Motor neuron (in vitro differentiated cells): ENCODE measurements at regions not wholly inside any gene's neighbourhood (a gene's known extent, or its start where the extent isn't known, plus 50 kb on each side); places are given as distances from the start of the nearest gene placed in this dataset.
A peak's percentile ranks its signal among the peaks of the same experiment; 100 is the strongest.
"Not testable (repeated sequence)": the region's sequence is repeated elsewhere in the genome, so short reads cannot be mapped to it uniquely, and the experiment has no call there.

Experiments used
- ATAC-seq, 8 experiments: fragments of 200-7000 bp; cut with Tn5 transposase; replicated peaks in 6 of 8; 2 replicates each; pipeline ENCODE4 v1.8.0; 2021; ENCODE audit warnings: mild to moderate bottlenecking in 8 of 8, moderate library complexity in 8 of 8
- H3K27ac ChIP-seq, 2 donors: fragments of 250-450 bp; sonication (Bioruptor Pico); 2 replicates each; pipeline ENCODE4 v1.9.0; 2021; ENCODE audit warnings: antibody characterized with exemption in 2 of 2, mild to moderate bottlenecking in 2 of 2, moderate library complexity in 1 of 2
- H3K4me1 ChIP-seq, 2 donors: fragments of 250-450 bp; sonication (Bioruptor Pico); replicated peaks in 1 of 2; 2 replicates each; pipeline ENCODE4 v1.6.1; 2021; ENCODE audit warnings: antibody characterized with exemption in 2 of 2, mild to moderate bottlenecking in 2 of 2, moderate library complexity in 1 of 2
- H3K4me3 ChIP-seq, 5 donors: fragments of 250-450 bp; sonication (Bioruptor Pico); 2 replicates each; pipeline ENCODE4 v1.9.0; 2021; ENCODE audit warnings: antibody characterized with exemption in 5 of 5, mild to moderate bottlenecking in 5 of 5, moderate library complexity in 4 of 5
- WGBS, 10 experiments: fragments of 450-650 bp; shearing (Covaris generic); methylation state at CpG; one replicate each; pipeline ENCODE4 v1.0.0; 2022; 5-methylcytosine and 5-hydroxymethylcytosine counted together
- in situ Hi-C, 9 experiments: fragments of 400-800 bp; cut with MboI; loops; one replicate each; pipeline ENCODE4 v1.15.0; 2021; ENCODE audit warnings: low sequenced_read_pairs in 9 of 9, low pct_unique_long_range_greater_than_20kb in 2 of 9; ENCODE audit not compliant: unreplicated experiment in 9 of 9

- 0 to 71% (median 28%) methylated on average over 1 of the region's 1 CpG; no CpG with 5 or more reads in 4 of the 10 experiments for WGBS, 10 experiments
These were observed 176.0 kb upstream of the CRBN start for GRCh38 chr3:3355442-3355841.

GRCh38 chr3:3353153-3353552, 173.7 kb upstream of the CRBN start:
- in situ Hi-C loops: no loop called here
- no peak for ATAC-seq
- 50 to 78% (median 63%) methylated on average over 1 of the region's 1 CpG; no CpG with 5 or more reads in 5 of the 10 experiments for WGBS, 10 experiments
- Histone ChIP-seq H3K4me1 (peaks cover 2 to 14% of the 10 kb centered on the region in 2 donors), H3K27ac (no peak overlapping the region), H3K4me3 (no peak overlapping the region)

More at GRCh38 chr3:3355442-3355841, 176.0 kb upstream of the CRBN start:
- Histone ChIP-seq H3K4me3 (no peak overlapping the region), H3K4me1 (peaks cover 2 to 14% of the 10 kb centered on the region in 2 donors), H3K27ac (no peak overlapping the region)
- ATAC-seq: peak in 3 of 8 experiments; percentile 86 to 99 (median 97)
- in situ Hi-C loops: no loop called here

GRCh38 chr3:3351226-3351625, 171.7 kb upstream of the CRBN start:
- 6 to 100% (median 86%) methylated on average over 1 to 3 of the region's 3 CpGs for WGBS, 10 experiments
- in situ Hi-C loops: no loop called here
- no peak for ATAC-seq
- Histone ChIP-seq H3K4me3 (no peak overlapping the region), H3K27ac (no peak overlapping the region), H3K4me1 (peaks cover 8% of the 10 kb centered on the region in 2 donors)

- in situ Hi-C loops, H3K4me1 ChIP-seq, H3K27ac ChIP-seq, H3K4me3 ChIP-seq: not testable (repeated sequence)
- WGBS, 10 experiments: 0 to 100% (median 60%) methylated on average over 1 of the region's 2 CpGs; no CpG with 5 or more reads in 6 of the 10 experiments
- peak in 3 of 8 experiments; percentile 59 to 85 (median 74) for ATAC-seq
These were observed 167.6 kb upstream of the CRBN start for GRCh38 chr3:3347056-3347455.

- 0 to 51% (median 33%) methylated on average over 1 to 2 of the region's 2 CpGs; no CpG with 5 or more reads in 2 of the 10 experiments for WGBS, 10 experiments
- H3K4me1 ChIP-seq: peaks cover 9 to 13% of the 10 kb centered on the region in 2 donors
- H3K27ac ChIP-seq: no peak overlapping the region
- in situ Hi-C loops: no loop called here
- ATAC-seq: peak in 5 of 8 experiments; percentile 42 to 91 (median 76)
- no peak overlapping the region for H3K4me3 ChIP-seq
These were observed 167.1 kb upstream of the CRBN start for GRCh38 chr3:3346556-3346955.

- no peak for ATAC-seq
- in situ Hi-C loops: no loop called here
- peaks cover 25 to 27% of the 10 kb centered on the region in 2 donors for H3K4me1 ChIP-seq
- WGBS, 10 experiments: 0 to 100% (median 85%) methylated on average over 1 to 2 of the region's 2 CpGs; no CpG with 5 or more reads in 1 of the 10 experiments
- no peak overlapping the region for H3K27ac ChIP-seq
- no peak overlapping the region for H3K4me3 ChIP-seq
These were observed 162.7 kb upstream of the CRBN start for GRCh38 chr3:3342141-3342540.

- no peak overlapping the region for H3K4me3 ChIP-seq
- peak in 5 of 8 experiments; percentile 65 to 90 (median 77) for ATAC-seq
- WGBS, 10 experiments: 0 to 96% (median 59%) methylated on average over 1 to 6 of the region's 6 CpGs
- peak overlapping the region in 1 of 2 donors; percentile 21 for H3K27ac ChIP-seq
- peaks cover 18 to 22% of the 10 kb centered on the region in 2 donors for H3K4me1 ChIP-seq
- in situ Hi-C loops: no loop called here
These were observed 161.7 kb upstream of the CRBN start for GRCh38 chr3:3340965-3341895.

GRCh38 chr3:3340526-3340925, 161.0 kb upstream of the CRBN start:
- peaks cover 22 to 24% of the 10 kb centered on the region in 2 donors for H3K4me1 ChIP-seq
- in situ Hi-C loops: no loop called here
- no peak overlapping the region for H3K4me3 ChIP-seq
- ATAC-seq: peak in 5 of 8 experiments; percentile 30 to 76 (median 66)
- whole genome bisulfite sequencing, 10 experiments: 5 to 73% (median 29%) methylated on average over 3 to 4 of the region's 4 CpGs
- no peak overlapping the region for H3K27ac ChIP-seq

- in situ Hi-C loops: no loop called here
- Histone ChIP-seq H3K4me3 (no peak overlapping the region), H3K4me1 (peaks cover 9 to 16% of the 10 kb centered on the region in 2 donors), H3K27ac (no peak overlapping the region)
- ATAC-seq: peak in 3 of 8 experiments; percentile 50 to 66 (median 63)
- WGBS, 10 experiments: 17 to 40% (median 20%) methylated on average over 1 of the region's 1 CpG; no CpG with 5 or more reads in 7 of the 10 experiments
These were observed 156.4 kb upstream of the CRBN start for GRCh38 chr3:3335903-3336302.

- in situ Hi-C loops: no loop called here
- H3K4me3 ChIP-seq: no peak overlapping the region
- H3K4me1 ChIP-seq: peaks cover 0 to 7% of the 10 kb centered on the region in 2 donors
- no peak overlapping the region for H3K27ac ChIP-seq
- peak in 6 of 8 experiments; percentile 49 to 82 (median 62) for ATAC-seq
- 0 to 84% (median 65%) methylated on average over 1 to 4 of the region's 4 CpGs for WGBS, 10 experiments
These were observed 155.0 kb upstream of the CRBN start for GRCh38 chr3:3334491-3334890.

- no peak for ATAC-seq
- peaks cover 0 to 7% of the 10 kb centered on the region in 2 donors for H3K4me1 ChIP-seq
- H3K4me3 ChIP-seq: no peak overlapping the region
- no peak overlapping the region for H3K27ac ChIP-seq
- WGBS, 10 experiments: 0 to 100% (median 92%) methylated on average over 1 to 2 of the region's 2 CpGs; no CpG with 5 or more reads in 5 of the 10 experiments
- in situ Hi-C loops: no loop called here
These were observed 154.1 kb upstream of the CRBN start for GRCh38 chr3:3333571-3333970.

GRCh38 chr3:3316521-3316920, 137.0 kb upstream of the CRBN start:
- 29 to 100% (median 55%) methylated on average over 1 to 3 of the region's 3 CpGs; no CpG with 5 or more reads in 1 of the 10 experiments for WGBS, 10 experiments
- in situ Hi-C loops: no loop called here
- ATAC-seq: no peak
- H3K27ac ChIP-seq: no peak overlapping the region
- no peak overlapping the region for H3K4me3 ChIP-seq
- H3K4me1 ChIP-seq: no peaks in the 10 kb centered on the region

- H3K4me1 ChIP-seq: no peaks in the 10 kb centered on the region
- ATAC-seq: no peak
- 10 to 92% (median 75%) methylated on average over 3 to 7 of the region's 7 CpGs; no CpG with 5 or more reads in 1 of the 10 experiments for WGBS, 10 experiments
- in situ Hi-C loops: no loop called here
- H3K4me3 ChIP-seq: no peak overlapping the region
- H3K27ac ChIP-seq: no peak overlapping the region
These were observed 136.4 kb upstream of the CRBN start for GRCh38 chr3:3315846-3316245.
